HepG2 (cell line): ENCODE measurements at regions not wholly inside any gene's neighbourhood (a gene's known extent, or its start where the extent isn't known, plus 50 kb on each side); places are given as distances from the start of the nearest gene placed in this dataset.
A peak's percentile ranks its signal among the peaks of the same experiment; 100 is the strongest.
"Not testable (repeated sequence)": the region's sequence is repeated elsewhere in the genome, so short reads cannot be mapped to it uniquely, and the experiment has no call there.

Experiments used
- FOXA1 ChIP-seq, 2 experiments: fragments of 450-650 bp in 1 of 2; sonication (generic) in 1 of 2; formaldehyde crosslinking in 1 of 2; IDR thresholded peaks; 2 replicates each; pipeline versions ENCODE4 v1.4.0 to v1.6.1; 2016 to 2020; ENCODE audit warnings: missing genetic modification reagents in 1 of 2
- FOXA3 ChIP-seq: IDR thresholded peaks from 2 replicates; pipeline ENCODE4 v1.6.1; 2016; ENCODE audit warnings: missing genetic modification reagents, missing compliant biosample characterization
- FOXK1 ChIP-seq: sonication (generic); formaldehyde crosslinking; IDR thresholded peaks from 2 replicates; pipeline ENCODE4 v1.4.0; 2020; ENCODE audit warnings: low read depth, missing genetic modification reagents, borderline replicate concordance
- GABPA ChIP-seq, 2 experiments: IDR thresholded peaks; 2 replicates each; pipeline ENCODE4 v1.6.1; 2011 to 2016; ENCODE audit warnings: low read depth in 2 of 2, low read length in 1 of 2, missing biosample characterization in 1 of 2, missing genetic modification characterization in 1 of 2
- HNF4A ChIP-seq: sonication (generic); formaldehyde crosslinking; IDR thresholded peaks from 2 replicates; pipeline ENCODE4 v1.4.0; 2020; ENCODE audit warnings: missing genetic modification reagents
- HOXA3 ChIP-seq: sonication (generic); formaldehyde crosslinking; IDR thresholded peaks from 2 replicates; pipeline ENCODE4 v1.5.0; 2020; ENCODE audit warnings: missing genetic modification reagents
- PAXIP1 ChIP-seq: sonication (generic); formaldehyde crosslinking; conservative IDR thresholded peaks from 2 replicates; pipeline ENCODE4 v1.4.0; 2020; ENCODE audit warnings: mild to moderate bottlenecking, missing genetic modification reagents, moderate library complexity
- SALL1 ChIP-seq: sonication (generic); formaldehyde crosslinking; IDR thresholded peaks from 2 replicates; pipeline ENCODE4 v1.8.0; 2022; ENCODE audit warnings: mild to moderate bottlenecking, missing genetic modification reagents
- ZNF331 ChIP-seq: sonication (generic); formaldehyde crosslinking; IDR thresholded peaks from 2 replicates; pipeline ENCODE4 v1.4.0; 2020; ENCODE audit warnings: missing genetic modification reagents
- ZNF574 ChIP-seq: sonication (generic); formaldehyde crosslinking; IDR thresholded peaks from 2 replicates; pipeline ENCODE4 v1.4.0; 2020; ENCODE audit warnings: missing genetic modification reagents
- TF ChIP-seq, protein P1 (sequence below): IDR thresholded peaks from 2 replicates; pipeline ENCODE4 v1.4.0; 2020; ENCODE audit warnings: mild to moderate bottlenecking, missing genetic modification reagents
- TF ChIP-seq, protein P2 (sequence below): IDR thresholded peaks from 2 replicates; pipeline ENCODE4 v1.6.1; 2018; ENCODE audit warnings: missing genetic modification reagents, mild to moderate bottlenecking, missing compliant biosample characterization

DNA sequence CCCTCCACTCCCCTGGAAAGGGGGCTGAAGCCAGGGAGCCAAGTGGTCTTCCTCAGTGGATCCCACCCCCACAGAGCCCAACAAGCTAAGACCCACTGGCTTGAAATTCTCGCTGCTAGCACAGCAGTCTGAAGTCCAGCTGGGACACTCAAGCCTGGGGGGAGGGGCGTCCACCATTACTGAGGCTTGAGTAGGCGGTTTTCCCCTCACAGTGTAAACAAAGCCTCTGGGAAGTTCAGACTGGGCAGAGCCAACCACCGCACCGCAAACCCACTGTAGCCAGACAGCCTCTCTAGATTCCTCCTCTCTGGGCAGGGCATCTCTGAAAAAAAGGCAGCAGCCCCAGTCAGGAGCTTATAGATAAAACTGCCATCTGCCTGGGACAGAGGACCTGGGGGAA lies 114.4 kb upstream of the GNAI1 start (continued):
- TF ChIP-seq FOXK1, result peak; percentile 56; the same call in 1 of the 2 replicates
- TF ChIP-seq HOXA3 (CRISPR knock-in tag), result peak; percentile 44; the same call in 1 of the 2 replicates
- TF ChIP-seq ZNF331 (CRISPR knock-in tag), result peak; percentile 38; the same call in 1 of the 2 replicates
- TF ChIP-seq, protein P1, sequence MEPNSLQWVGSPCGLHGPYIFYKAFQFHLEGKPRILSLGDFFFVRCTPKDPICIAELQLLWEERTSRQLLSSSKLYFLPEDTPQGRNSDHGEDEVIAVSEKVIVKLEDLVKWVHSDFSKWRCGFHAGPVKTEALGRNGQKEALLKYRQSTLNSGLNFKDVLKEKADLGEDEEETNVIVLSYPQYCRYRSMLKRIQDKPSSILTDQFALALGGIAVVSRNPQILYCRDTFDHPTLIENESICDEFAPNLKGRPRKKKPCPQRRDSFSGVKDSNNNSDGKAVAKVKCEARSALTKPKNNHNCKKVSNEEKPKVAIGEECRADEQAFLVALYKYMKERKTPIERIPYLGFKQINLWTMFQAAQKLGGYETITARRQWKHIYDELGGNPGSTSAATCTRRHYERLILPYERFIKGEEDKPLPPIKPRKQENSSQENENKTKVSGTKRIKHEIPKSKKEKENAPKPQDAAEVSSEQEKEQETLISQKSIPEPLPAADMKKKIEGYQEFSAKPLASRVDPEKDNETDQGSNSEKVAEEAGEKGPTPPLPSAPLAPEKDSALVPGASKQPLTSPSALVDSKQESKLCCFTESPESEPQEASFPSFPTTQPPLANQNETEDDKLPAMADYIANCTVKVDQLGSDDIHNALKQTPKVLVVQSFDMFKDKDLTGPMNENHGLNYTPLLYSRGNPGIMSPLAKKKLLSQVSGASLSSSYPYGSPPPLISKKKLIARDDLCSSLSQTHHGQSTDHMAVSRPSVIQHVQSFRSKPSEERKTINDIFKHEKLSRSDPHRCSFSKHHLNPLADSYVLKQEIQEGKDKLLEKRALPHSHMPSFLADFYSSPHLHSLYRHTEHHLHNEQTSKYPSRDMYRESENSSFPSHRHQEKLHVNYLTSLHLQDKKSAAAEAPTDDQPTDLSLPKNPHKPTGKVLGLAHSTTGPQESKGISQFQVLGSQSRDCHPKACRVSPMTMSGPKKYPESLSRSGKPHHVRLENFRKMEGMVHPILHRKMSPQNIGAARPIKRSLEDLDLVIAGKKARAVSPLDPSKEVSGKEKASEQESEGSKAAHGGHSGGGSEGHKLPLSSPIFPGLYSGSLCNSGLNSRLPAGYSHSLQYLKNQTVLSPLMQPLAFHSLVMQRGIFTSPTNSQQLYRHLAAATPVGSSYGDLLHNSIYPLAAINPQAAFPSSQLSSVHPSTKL (CRISPR knock-in tag), result peak; percentile 72
- TF ChIP-seq SALL1, result peak; percentile 43
- TF ChIP-seq GABPA (IDR thresholded peaks at IDR 0.05; ENCODE audit: low read depth, low read length); FOXA1 (IDR thresholded peaks at IDR 0.05): not testable (repeated sequence)
- TF ChIP-seq GABPA (CRISPR knock-in tag; IDR thresholded peaks at IDR 0.05; ENCODE audit: low read depth), result 0 out of 2 replicates have a peak, but pooled peaks have one; percentile 25
- TF ChIP-seq FOXA1 (CRISPR knock-in tag; IDR thresholded peaks at IDR 0.05), result peak; percentile 84
- TF ChIP-seq FOXA3 (CRISPR knock-in tag), result peak; percentile 71
- peak; percentile 71 for TF ChIP-seq HNF4A (CRISPR knock-in tag)
- 0 out of 2 replicates have a peak, but pooled peaks have one; percentile 34 for TF ChIP-seq ZNF574 (CRISPR knock-in tag)
- TF ChIP-seq PAXIP1, result peak; percentile 46; the same call in 1 of the 2 replicates
- TF ChIP-seq, protein P2, sequence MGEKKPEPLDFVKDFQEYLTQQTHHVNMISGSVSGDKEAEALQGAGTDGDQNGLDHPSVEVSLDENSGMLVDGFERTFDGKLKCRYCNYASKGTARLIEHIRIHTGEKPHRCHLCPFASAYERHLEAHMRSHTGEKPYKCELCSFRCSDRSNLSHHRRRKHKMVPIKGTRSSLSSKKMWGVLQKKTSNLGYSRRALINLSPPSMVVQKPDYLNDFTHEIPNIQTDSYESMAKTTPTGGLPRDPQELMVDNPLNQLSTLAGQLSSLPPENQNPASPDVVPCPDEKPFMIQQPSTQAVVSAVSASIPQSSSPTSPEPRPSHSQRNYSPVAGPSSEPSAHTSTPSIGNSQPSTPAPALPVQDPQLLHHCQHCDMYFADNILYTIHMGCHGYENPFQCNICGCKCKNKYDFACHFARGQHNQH (CRISPR knock-in tag), result 0 out of 2 replicates have a peak, but pooled peaks have one; percentile 33
- TF ChIP-seq, all 625 proteins: peak for 18; not testable (repeated sequence) for 607
